Mucosa of stomach (tissue), 1 donor: ENCODE measurements at regions not wholly inside any gene's neighbourhood (a gene's known extent, or its start where the extent isn't known, plus 50 kb on each side); places are given as distances from the start of the nearest gene placed in this dataset.

Experiments
- H3K27me3 ChIP-seq: one replicate; pipeline ENCODE4 v1.7.0; 2013; ENCODE audit warnings: mild to moderate bottlenecking, low read length; ENCODE audit not compliant: control insufficient read depth, insufficient read depth
- H3K36me3 ChIP-seq: one replicate; pipeline ENCODE4 v1.7.0; 2013; ENCODE audit warnings: low read length; ENCODE audit not compliant: control insufficient read depth, insufficient read depth
- H3K4me1 ChIP-seq: one replicate; pipeline ENCODE4 v1.7.0; 2013; ENCODE audit warnings: mild to moderate bottlenecking, low read length; ENCODE audit not compliant: control insufficient read depth, insufficient read depth
- H3K4me3 ChIP-seq: one replicate; pipeline ENCODE4 v1.7.0; 2013; ENCODE audit warnings: low read length
- H3K9ac ChIP-seq: one replicate; pipeline ENCODE4 v1.7.0; 2013; ENCODE audit warnings: mild to moderate bottlenecking, low read length, moderate library complexity
- H3K9me3 ChIP-seq: one replicate; pipeline ENCODE4 v1.7.0; 2013; ENCODE audit warnings: mild to moderate bottlenecking, low read length, moderate library complexity; ENCODE audit not compliant: control insufficient read depth
- donor health status: Pancreatic carcinoma.

GRCh38 chr2:41957431-41957830, 90.4 kb upstream of the PKDCC start:
- Histone ChIP-seq H3K27me3 (no peaks in the 10 kb centered on the region), H3K9ac (no peak overlapping the region), H3K36me3 (no peaks in the 10 kb centered on the region), H3K4me3 (no peak overlapping the region), H3K9me3 (no peaks in the 10 kb centered on the region), H3K4me1 (peaks cover 15% of the 10 kb centered on the region)

- Histone ChIP-seq H3K9ac (no peak overlapping the region), H3K4me1 (peaks cover 15% of the 10 kb centered on the region), H3K4me3 (no peak overlapping the region), H3K9me3 (no peaks in the 10 kb centered on the region), H3K27me3 (no peaks in the 10 kb centered on the region), H3K36me3 (no peaks in the 10 kb centered on the region)
These were observed 89.6 kb upstream of the PKDCC start for GRCh38 chr2:41958251-41958650.

- H3K4me1 ChIP-seq = peaks cover 18% of the 10 kb centered on the region
- no peak overlapping the region for H3K9ac ChIP-seq
- H3K4me3 ChIP-seq = no peak overlapping the region
- no peaks in the 10 kb centered on the region for H3K9me3 ChIP-seq
- H3K27me3 ChIP-seq = no peaks in the 10 kb centered on the region
- no peaks in the 10 kb centered on the region for H3K36me3 ChIP-seq
These were observed 89.0 kb upstream of the PKDCC start for GRCh38 chr2:41958775-41959174.

- H3K9ac ChIP-seq = no peak overlapping the region
- H3K36me3 ChIP-seq = no peaks in the 10 kb centered on the region
- no peaks in the 10 kb centered on the region for H3K27me3 ChIP-seq
- no peaks in the 10 kb centered on the region for H3K9me3 ChIP-seq
- H3K4me1 ChIP-seq = peaks cover 27% of the 10 kb centered on the region
- H3K4me3 ChIP-seq = no peak overlapping the region
These were observed 88.1 kb upstream of the PKDCC start for GRCh38 chr2:41959760-41960159.

GRCh38 chr2:41962922-41963622, 84.7 kb upstream of the PKDCC start:
- Histone ChIP-seq H3K4me1 (peaks cover 39% of the 10 kb centered on the region), H3K9me3 (no peaks in the 10 kb centered on the region), H3K9ac (no peak overlapping the region)

GRCh38 chr2:41963661-41964525, 83.9 kb upstream of the PKDCC start:
- H3K9ac ChIP-seq = no peak overlapping the region
- no peaks in the 10 kb centered on the region for H3K9me3 ChIP-seq
- no peaks in the 10 kb centered on the region for H3K27me3 ChIP-seq
- H3K4me1 ChIP-seq = peaks cover 44% of the 10 kb centered on the region
- no peak overlapping the region for H3K4me3 ChIP-seq
- no peaks in the 10 kb centered on the region for H3K36me3 ChIP-seq

More at GRCh38 chr2:41962922-41963622, 84.7 kb upstream of the PKDCC start:
- Histone ChIP-seq H3K4me3 (no peak overlapping the region), H3K27me3 (no peaks in the 10 kb centered on the region), H3K36me3 (no peaks in the 10 kb centered on the region)

- Histone ChIP-seq H3K9ac (no peak overlapping the region), H3K9me3 (no peaks in the 10 kb centered on the region), H3K4me3 (no peak overlapping the region), H3K4me1 (peaks cover 44% of the 10 kb centered on the region), H3K27me3 (no peaks in the 10 kb centered on the region), H3K36me3 (no peaks in the 10 kb centered on the region)
These were observed 82.5 kb upstream of the PKDCC start for GRCh38 chr2:41965173-41965908.

- Histone ChIP-seq H3K36me3 (no peaks in the 10 kb centered on the region), H3K9ac (no peak overlapping the region), H3K4me3 (no peak overlapping the region), H3K9me3 (no peaks in the 10 kb centered on the region), H3K4me1 (peaks cover 44% of the 10 kb centered on the region), H3K27me3 (no peaks in the 10 kb centered on the region)
These were observed 81.9 kb upstream of the PKDCC start for GRCh38 chr2:41965909-41966295.

- no peaks in the 10 kb centered on the region for H3K9me3 ChIP-seq
- no peak overlapping the region for H3K4me3 ChIP-seq
- H3K36me3 ChIP-seq = no peaks in the 10 kb centered on the region
- H3K27me3 ChIP-seq = no peaks in the 10 kb centered on the region
- no peak overlapping the region for H3K9ac ChIP-seq
- peaks cover 44% of the 10 kb centered on the region for H3K4me1 ChIP-seq
These were observed 81.4 kb upstream of the PKDCC start for GRCh38 chr2:41966431-41966893.

- no peaks in the 10 kb centered on the region for H3K9me3 ChIP-seq
- H3K27me3 ChIP-seq = no peaks in the 10 kb centered on the region
- H3K36me3 ChIP-seq = no peaks in the 10 kb centered on the region
- H3K4me3 ChIP-seq = no peak overlapping the region
- H3K4me1 ChIP-seq = peaks cover 44% of the 10 kb centered on the region
- no peak overlapping the region for H3K9ac ChIP-seq
These were observed 80.9 kb upstream of the PKDCC start for GRCh38 chr2:41966920-41967319.

- Histone ChIP-seq H3K4me1 (peaks cover 44% of the 10 kb centered on the region), H3K27me3 (no peaks in the 10 kb centered on the region), H3K9me3 (no peaks in the 10 kb centered on the region), H3K4me3 (no peak overlapping the region), H3K9ac (no peak overlapping the region), H3K36me3 (no peaks in the 10 kb centered on the region)
These were observed 80.2 kb upstream of the PKDCC start for GRCh38 chr2:41967476-41968181.
